ELR (cell line): ENCODE measurements at regions not wholly inside any gene's neighbourhood (a gene's known extent, or its start where the extent isn't known, plus 50 kb on each side); places are given as distances from the start of the nearest gene placed in this dataset.
A peak's percentile ranks its signal among the peaks of the same experiment; 100 is the strongest.

ENCODE experiments used
- DNase-seq: peaks from one replicate; pipeline ENCODE4 v3.0.0-alpha.2; 2015; ENCODE audit warnings: low read depth

DNA sequence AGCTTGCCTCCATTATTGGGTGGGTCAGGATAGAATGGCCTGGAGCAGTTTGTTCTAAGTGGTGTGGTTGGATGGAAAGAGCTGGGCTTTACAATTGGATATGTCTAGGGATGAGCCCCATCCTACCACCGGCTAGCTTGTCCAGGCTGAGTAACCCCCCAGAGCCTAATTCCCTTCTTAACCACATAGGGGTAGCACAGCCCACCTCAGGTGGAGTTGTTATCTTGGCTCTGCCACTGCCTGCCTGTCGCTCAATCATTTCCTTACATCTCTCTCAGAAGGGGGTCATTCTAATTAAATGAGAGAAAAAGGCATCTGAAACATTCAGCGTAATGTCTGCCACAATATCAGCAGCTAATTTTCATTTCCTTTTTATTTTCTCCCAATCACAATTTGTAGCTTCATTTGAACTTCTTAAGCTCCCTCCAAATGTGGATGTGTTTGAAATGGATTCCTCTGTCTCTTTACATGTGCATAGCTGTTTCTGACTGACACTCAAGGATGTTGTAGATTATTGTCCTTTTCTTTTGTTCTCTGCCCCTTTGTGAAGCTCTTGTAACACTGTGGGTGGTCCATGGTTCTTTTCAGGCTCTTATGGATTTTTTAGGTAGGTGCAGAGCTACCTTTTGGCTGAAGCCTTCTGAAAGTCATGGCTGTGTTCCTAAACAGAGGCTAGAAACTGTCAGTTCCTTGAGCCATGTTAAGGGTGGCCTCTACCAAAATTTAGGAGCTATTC, 383.1 kb upstream of the KLF4 start:
- no peak for DNase-seq

DNA sequence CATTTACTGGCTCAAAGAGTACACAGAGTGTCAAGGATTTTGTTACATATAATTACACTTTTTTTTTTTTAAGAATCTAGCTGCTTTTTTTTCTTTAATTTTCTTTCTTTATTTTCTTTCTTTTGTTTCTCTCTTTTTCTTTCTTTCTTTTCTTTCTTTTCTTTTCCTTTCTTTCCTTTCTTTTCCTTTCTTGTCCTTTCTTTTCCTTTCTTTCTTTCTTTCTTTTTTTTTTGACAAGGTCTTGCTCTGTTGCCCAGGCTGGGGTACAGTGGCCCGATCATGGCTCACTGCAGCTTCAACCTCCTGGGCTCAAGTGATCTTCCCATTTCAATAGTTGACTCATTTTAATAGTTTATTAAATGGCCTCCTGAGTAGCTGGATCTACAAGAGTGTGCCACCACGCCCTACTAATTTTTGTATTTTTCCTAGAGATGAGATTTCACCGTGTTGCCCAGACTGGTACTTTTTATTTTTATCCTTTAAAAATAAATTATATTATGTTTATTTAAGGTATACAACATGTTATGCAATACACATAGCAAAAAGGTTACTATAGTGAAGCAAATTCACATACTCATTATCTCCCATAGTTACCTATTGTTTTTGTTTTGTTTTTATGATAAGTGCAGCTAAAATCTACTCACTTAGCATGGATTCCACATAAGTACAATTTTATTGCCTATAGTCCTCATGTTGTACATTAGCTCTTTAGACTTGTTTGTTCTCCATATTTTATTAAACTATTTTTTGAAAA, 381.5 kb upstream of the KLF4 start:
- no peak for DNase-seq

DNA sequence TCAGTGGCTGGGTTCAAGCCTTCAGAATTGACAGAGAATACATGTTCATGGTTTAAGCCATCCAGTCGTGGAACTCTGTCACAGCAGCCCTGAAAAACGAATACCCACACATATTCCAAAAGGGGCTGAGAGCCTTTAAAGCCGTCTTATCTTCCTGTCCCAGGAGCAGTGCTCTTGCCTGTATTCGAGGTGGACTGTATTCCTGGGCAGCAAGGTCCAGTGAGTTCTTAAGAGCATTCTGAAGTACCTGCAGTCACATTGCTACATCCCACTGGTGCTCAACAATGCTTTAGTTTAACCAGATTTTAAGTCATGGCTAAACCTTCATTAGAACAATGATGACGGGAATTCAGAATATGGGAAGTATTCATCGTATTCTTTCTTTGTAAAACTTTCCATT, 380.7 kb upstream of the KLF4 start:
- DNase-seq, result no peak

DNA sequence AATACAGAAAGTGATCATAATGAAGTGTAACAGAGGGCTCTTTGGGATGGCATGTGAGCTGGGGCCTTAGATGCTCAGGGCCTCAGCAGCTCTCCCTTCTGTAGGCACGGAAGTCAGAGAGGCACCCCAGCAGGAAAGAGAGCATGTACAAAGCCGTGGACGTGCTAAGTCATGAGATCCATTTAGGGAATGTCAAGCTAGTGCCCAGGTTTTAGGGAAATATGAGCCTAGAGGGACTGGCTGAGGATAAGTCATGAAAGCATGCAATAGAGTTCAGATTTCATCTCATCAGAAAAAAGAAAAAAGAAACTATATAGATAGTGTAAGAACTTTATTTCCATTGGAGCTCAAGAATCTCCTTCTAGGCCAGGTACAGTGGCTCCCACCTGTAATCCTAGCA, 379.5 kb upstream of the KLF4 start:
- DNase-seq, result no peak

DNA sequence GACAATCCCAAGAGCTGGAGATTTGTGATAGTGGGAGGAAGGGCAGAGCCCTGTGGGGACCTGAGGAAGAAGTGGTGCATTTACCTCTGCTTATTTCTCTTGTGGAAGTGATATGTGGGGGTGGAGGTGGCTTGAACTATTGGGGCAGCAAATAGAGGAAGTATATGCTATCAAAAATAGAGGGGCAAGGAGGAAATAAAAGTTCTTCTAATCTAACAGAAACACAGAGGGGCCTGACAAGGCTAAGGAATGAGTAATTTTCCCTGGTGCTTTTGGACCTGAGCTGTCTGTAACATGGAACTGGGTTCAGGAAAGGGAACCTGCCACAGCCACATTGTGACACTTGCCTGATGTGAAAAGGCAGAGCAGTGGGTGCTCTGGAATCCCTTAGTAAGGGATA, 378.6 kb upstream of the KLF4 start:
- no peak for DNase-seq

DNA sequence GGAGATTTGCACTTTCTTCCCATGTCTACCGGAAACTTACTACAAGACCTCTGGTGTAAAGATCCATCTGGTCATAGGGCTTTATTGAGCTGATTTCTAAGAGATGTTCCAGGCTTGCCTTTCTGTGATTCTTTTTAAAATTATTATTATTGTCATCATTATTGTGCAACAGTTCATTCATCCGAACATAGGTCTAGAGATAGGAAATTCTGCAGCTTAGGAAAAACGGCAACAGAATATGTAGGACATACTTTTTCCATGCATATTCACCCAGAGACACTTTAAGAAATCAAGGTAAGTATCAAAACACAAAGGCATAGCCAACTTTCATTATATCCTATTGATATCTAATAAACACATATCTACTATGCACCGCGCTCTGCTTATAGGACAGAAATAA, 378.2 kb upstream of the KLF4 start:
- no peak for DNase-seq

DNA sequence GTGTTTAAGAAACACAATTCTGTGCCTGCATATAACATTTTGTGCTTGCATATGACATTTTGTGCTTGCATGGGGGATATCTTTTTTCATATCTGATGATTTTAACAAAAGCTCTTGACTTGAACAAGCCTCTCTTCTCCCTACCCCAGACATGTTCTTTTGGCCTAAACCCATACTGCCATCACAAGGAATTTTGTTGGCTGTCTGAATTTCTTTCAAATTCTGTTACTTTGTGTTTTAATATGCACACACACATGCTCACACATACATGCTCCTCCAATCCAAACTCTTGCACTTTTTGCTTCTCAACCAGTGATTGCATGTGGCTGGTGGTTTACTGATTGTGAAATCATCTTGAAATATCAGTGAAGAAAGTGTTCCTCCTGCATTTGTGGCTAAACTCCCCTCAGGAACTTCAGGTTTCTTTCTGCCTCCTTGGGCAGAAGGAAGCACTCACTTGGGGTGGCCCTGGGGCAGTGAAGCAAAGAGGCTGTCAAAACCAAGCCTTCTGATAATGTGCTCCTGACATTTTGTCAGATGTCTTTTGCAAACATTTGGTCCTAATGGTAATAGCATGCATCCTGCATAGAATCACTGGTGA, 377.2 kb upstream of the KLF4 start:
- no peak for DNase-seq

DNA sequence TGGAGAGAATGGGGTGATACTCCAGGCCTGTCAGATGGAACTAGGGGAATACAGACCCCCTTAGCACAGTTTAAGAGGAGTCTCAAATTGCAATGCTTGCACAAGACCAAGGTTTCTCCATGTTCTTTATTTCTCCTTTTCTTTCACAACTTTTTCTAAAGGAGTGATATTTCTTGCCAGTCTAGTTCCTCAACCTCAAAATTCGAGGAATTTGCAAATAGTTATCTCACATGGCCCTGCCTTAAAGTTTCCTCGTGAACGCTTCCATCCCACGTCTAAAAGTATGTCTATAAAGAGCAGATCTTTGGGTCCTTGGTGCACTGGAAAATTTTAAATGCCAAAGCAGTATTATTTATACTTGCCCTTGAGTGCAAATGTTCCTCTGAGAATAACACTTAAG, 373.8 kb upstream of the KLF4 start:
- no peak for DNase-seq

DNA sequence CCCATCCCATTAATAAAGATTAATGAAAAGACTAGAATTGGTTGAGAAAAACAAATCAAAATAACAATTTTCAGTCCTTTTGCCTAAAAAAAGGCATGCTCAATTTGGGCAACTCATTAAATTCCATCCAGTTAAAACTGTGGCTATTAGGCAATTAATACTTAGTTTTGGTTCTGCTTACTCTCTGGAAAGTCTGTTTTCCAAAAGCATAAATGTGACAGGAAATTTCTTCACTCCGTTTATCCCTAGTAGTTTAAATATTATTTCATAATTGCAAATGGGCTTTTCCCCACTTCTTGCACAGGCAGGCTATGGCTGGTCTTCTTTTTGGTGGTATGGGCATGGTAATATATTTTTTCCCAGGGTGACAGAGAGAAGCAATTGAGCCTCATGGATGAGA, 373.3 kb upstream of the KLF4 start:
- DNase-seq, result no peak

DNA sequence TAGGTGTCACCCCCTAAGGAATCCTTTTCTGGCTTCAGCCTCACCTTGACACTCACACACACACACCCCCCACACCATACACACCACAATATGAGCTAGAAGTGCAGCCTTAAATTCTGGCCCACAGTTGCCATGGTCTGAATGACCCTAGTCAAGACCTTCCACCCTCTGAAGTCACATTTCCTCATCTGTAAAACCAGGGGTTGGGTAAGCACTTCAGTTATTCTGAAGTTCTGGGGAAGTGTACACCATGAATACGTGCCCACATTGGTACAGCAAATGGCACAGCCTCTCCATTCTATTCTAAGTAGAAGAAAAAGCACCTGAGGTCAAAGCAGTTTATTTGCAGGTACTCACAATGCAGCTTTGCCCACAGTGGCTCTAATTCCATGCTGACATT, 372.8 kb upstream of the KLF4 start:
- no peak for DNase-seq

DNA sequence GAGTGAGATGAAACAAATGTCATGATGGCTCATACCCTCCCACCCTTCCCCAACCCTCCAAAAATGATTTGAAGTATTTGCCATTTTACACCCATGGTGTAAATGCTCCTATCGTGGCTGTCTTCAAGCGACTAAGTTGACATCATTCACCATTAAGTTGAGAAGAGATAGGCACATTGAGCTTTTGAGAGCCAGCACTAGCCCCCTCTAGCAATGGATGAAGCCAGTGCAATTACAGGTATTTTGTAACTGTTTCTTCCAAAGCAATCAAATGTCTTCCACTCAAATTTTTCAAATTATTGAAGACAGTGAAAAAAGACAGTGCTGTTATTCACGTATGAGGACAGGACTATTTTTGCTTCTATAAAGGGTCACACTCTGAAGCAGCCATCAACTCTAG, 371.5 kb upstream of the KLF4 start:
- DNase-seq, result no peak

DNA sequence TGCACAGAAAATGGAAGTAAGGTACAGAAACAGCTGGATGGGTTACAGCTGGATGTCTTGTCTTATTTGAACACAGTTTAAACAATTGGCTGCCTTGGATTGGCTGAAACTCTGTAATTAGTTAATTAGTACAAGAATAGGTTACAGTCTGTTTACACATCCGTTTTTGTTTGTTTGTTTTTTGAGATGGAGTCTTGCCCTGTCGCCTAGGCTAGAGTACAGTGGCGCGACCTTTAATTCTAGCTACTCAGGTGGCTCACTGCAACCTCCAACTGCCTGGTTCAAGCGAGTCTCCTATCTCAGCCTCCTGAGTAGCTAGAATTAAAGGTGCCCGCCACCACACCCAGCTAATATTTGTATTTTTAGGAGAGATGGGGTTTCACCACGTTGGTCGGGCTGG, 368.7 kb upstream of the KLF4 start:
- DNase-seq, result no peak

DNA sequence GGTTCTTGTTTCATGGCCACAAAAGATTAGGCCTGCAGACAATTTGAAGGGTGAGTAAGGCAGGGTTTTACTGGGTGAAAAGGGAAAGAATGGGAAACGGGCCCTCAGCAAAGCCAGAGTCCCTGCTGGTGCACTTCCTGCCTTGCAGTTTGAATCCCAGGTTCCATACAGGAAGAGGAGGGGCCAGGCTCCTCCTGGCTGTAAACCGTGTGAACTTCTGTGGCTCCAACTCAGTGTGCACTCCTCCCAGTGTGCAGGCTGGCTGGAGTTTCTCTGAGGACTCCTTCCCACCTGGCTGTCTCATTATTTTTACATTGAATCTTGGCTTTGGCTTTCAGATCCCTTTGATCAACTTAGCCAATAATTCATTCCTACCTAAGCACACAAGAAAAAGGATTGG, 367.1 kb upstream of the KLF4 start:
- peak; percentile 29 for DNase-seq

DNA sequence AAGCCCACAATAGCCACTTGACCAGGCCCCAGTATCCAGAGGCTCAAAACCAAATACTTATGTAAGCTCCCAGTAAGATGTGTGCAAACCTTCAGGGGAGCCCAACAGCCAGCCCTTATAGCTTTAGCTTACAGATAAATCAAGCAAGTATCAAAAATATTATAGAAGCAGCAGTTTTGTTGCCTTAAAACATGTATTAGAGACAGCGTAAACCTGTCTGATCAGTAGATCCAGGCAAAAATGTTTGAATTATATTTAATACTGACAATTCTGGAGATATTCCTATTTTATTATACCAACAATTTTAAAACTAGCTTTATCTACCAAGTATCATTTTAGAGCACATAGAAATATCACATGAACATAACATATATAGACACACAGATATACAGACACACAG, 365.6 kb upstream of the KLF4 start:
- DNase-seq, result no peak

DNA sequence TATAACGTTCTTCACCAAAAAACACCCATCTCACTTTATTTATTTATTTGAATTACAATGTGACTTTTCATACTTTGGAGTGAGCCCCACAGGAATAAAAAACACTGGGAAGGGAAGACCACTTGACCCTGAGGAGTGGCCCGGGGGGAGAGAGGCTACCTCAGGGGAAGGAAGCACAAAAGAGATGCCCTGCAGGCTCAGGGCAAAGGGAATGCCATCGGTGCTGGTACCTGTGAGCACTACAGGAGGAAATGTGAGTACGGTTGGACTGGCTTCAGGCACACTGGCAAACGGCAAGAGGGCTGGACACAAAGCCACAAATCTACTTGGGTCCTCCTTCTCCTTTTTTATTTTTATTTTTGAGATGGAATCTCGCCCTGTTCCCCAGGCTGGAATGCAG, 363.9 kb upstream of the KLF4 start:
- DNase-seq, result no peak

DNA sequence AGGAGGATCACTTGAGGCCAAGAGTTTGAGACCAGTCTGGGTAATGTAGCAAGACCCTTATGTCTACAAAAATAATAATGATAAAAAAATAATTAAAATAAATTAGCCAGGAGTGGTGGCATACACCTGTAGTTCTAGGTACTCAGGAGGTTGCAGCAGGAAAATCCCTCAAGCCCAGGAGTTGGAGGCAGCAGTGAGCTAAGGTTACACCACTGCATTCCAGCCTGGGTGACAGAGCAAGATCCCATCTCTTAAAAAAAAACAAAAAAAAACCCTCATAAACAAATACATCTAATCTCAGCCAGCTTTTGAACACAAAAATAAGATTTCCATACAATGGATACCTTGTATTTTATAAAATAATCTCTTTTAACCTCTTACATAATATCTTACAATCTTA, 363.3 kb upstream of the KLF4 start:
- no peak for DNase-seq

DNA sequence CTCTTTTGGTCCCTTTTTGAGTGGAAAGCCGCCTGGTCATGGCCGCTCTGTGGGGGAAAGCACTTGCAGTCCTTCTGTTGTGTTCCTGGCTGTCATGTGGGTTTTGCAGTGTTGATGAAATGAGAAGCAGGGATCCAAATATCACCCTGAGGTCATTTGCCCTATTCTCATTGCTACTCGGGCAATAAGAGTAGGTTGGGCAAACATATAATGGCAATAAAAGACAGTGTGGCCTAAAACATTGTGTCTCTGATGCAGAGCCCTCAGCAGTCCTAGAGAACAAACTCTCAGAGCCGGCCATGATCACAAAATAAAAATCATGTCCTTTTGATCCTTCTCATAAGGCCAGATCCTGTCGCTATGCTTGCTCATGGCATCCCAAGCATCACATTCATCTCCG, 361.1 kb upstream of the KLF4 start:
- no peak for DNase-seq

DNA sequence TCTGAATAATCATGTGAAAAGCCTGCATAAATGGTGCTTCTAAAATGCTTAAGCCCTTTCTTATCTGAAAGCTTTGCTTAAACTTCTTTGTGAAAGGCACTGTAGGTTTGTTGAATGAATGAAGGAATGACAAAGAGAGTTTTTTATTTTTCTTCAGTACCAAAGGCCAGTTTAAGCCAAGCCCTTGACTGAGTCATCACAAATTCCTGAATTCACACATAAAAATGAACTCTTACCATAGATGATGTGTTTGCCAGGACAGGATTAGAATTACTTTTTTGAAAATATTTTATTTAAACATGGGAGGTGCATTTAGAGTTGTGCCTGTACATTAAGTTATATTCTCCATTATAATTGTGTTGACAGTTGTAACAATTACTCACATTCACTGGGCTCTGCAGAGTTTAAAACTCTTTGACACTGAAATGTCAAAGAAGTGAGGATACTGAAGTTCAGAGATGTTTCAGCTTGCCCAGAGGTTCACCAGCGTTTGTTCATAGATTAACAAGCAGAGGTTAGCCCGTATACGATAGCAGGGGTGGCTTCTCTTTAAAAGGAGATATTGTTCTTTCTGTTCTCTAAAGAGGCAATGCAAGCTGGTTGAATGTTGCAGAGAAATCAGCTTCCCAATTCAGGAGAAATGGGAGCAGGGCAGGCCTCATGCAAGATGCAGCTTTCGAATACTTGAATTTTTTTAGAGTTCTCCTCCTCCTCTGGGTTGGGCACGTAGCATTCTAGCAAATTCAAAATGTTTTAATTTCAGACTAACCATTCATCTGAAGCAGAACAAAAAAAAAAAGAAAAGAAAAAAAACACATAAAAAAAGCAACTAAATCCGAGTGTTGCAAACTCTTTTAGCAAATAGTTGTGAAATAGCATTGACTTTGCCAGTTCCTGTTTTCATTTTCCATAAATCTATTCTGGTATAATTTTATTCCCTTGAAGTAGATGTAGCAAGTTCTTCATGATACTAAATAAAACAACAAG, 358.7 kb upstream of the KLF4 start:
- peak; percentile 33 for DNase-seq

DNA sequence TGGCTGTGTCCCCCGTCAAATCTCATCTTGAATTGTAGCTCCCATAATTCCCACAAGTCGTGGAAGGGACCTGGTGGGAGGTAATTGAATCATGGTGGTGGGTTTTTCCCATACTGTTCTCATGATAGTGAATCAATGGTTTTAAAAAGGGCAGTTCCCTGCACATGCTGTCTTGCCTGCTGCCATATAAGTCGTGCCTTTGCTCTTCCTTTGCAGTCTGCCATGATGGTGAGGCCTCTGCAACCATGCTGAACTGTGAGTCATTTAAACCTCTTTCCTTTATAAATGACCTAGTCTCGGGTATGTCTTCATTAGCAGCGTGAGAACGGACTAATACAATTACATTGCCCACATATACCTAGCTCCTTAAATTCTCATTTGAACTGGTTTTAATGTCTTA, 353.0 kb upstream of the KLF4 start:
- no peak for DNase-seq

DNA sequence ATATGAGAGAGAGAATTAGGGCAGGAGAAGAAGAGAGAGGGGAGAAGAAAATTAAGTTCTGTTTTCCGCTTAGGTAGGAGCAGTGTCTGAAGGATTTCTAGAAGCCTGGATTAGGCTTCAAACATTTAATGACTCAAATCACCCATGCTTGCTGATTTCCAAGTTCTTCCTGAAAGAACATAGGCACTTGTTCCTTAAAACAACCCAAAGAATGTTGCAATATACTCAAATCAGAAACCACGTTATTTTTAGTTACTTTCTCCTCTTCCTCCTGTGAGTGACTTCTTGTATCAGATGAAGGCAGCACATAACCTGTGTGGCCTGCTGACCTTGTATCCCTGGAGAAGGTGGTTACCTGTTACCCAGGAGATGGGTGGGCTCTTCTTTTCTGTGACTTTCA, 351.5 kb upstream of the KLF4 start:
- DNase-seq, result no peak

DNA sequence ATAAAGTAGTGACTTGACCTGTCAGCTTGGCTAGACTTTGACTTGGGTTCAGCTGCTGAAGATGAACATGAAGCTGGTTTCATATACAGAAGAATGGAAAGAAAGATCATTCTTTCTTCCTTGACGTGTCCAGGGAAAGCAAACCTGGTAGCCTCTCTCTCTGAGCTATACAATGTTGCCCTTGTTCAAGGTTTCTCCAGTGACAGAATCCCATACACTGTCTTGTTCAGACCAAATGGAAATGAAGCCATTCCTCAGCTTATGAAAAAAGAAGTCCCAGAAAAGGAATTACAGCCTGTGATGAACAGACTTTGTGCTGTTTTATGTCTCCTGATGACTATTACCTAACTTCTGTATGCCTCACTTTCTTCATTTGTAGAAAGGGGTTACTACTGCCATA, 349.8 kb upstream of the KLF4 start:
- no peak for DNase-seq

DNA sequence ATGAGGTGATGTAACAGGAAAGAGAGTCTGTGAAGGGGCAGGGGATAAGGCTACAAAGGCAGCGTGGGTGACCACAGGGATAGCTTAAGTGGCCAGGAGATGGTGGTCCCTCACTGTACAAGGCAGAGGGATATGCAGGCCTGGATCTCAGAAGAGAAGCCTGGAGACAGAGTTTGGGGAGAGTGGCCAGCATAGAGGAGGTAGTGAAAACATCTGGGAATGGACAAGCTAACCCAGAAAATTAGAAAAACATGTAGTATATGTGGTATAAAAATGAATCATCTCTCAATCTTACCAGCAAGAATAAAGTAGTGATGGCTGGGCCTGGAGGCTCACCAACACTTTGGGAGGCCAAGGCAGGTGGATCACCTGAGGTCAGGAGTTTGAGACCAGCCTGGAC, 349.2 kb upstream of the KLF4 start:
- no peak for DNase-seq
